ENCODE measurements at regions not wholly inside any gene's neighbourhood (a gene's known extent, or its start where the extent isn't known, plus 50 kb on each side); places are given as distances from the start of the nearest gene placed in this dataset.
A peak's percentile ranks its signal among the peaks of the same experiment; 100 is the strongest.

GRCh38 chrX:54640736-54641135 lies 110.7 kb downstream of the GNL3L start:
- H3K79me2 ChIP-seq (ENCODE audit: control insufficient read depth in 1 of 2, insufficient read depth in 2 of 2, low read length in 2 of 2) = no peaks in the 10 kb centered on the region
- H2AK5ac ChIP-seq (ENCODE audit: low read depth, low read length) = no peak overlapping the region
- no peaks in the 10 kb centered on the region for H3K36me3 ChIP-seq (ENCODE audit: control insufficient read depth in 2 of 4, insufficient read depth in 4 of 4, low read length in 3 of 4)
- no peak overlapping the region for H4K8ac ChIP-seq (ENCODE audit: extremely low read depth, insufficient read depth, low read length)
- no peak overlapping the region for H4K5ac ChIP-seq (ENCODE audit: insufficient read length, low read depth, low read length)
- CTCF ChIA-PET (ENCODE audit: partially characterized antibody) = interaction anchor here (0.6 to 2.3 kb wide), 10 partner anchors 10 to 158 kb away, joined by 3 to 14 read pairs (median 3); no protein-coding TSS in a partner anchor
- H3K4me2 ChIP-seq (ENCODE audit: insufficient read depth in 1 of 2, low read depth in 2 of 2, low read length in 2 of 2) = peak overlapping the region; percentile 35 to 63
- H3K4me1 ChIP-seq (replicated peaks in 1 of 4; ENCODE audit: control insufficient read depth in 3 of 4, insufficient read depth in 4 of 4, low read length in 3 of 4) = peaks cover 0 to 7% (median 3%) of the 10 kb centered on the region in 4 experiments; a peak in 3 of 7 replicates
- H3K18ac ChIP-seq (ENCODE audit: extremely low read depth, low read length) = no peak overlapping the region; the same call in 1 of the 2 replicates
- H2BK12ac ChIP-seq (ENCODE audit: low read depth, low read length) = no peak overlapping the region
- no peak overlapping the region for H2BK120ac ChIP-seq (replicated peaks; ENCODE audit: low read depth, low read length)
- H3K27me3 ChIP-seq (replicated peaks in 1 of 4; ENCODE audit: control insufficient read depth in 3 of 4, extremely low read depth in 1 of 4, insufficient read depth in 3 of 4, low read length in 3 of 4) = no peaks in the 10 kb centered on the region
- H3K4ac ChIP-seq (replicated peaks; ENCODE audit: insufficient read length, low read depth, low read length) = no peak overlapping the region
- no peak for FAIRE-seq
- no peaks in the 10 kb centered on the region for H3K79me1 ChIP-seq (ENCODE audit: low read depth, low read length)
- H3K14ac ChIP-seq (ENCODE audit: insufficient read length) = no peak overlapping the region
- no peaks in the 10 kb centered on the region for H3K9me3 ChIP-seq (ENCODE audit: insufficient read depth in 2 of 2, low read depth in 1 of 2, low read length in 1 of 2)
- no peak overlapping the region; a peak in 1 of 7 replicates for H3K9ac ChIP-seq (replicated peaks in 1 of 4; ENCODE audit: extremely low read depth in 1 of 4, low read depth in 3 of 4, low read length in 3 of 4)
- POLR2A ChIA-PET (ENCODE audit: partially characterized antibody) = no interaction called here
- H4K20me1 ChIP-seq (replicated peaks in 1 of 2; ENCODE audit: control insufficient read depth in 1 of 2, insufficient read depth in 2 of 2, low read length in 2 of 2) = no peaks in the 10 kb centered on the region
- no peak overlapping the region for H3K27ac ChIP-seq (ENCODE audit: low read depth, low read length)
- no peaks in the 10 kb centered on the region for H3K23me2 ChIP-seq (ENCODE audit: low read depth, low read length)
- DNase-seq (ENCODE audit: low read depth in 1 of 2, low spot score in 2 of 2) = no peak
- H3K4me3 ChIP-seq (ENCODE audit: extremely low read depth in 1 of 4, insufficient read depth in 2 of 4, low read depth in 3 of 4, low read length in 4 of 4) = peak overlapping the region in 2 of 4 experiments; percentile 76 to 84; a peak in 1 of 8 replicates
- H2BK5ac ChIP-seq (ENCODE audit: low read depth, low read length) = no peak overlapping the region
- H2AFZ ChIP-seq (ENCODE audit: low read length) = 0 out of 2 replicates have a peak overlapping the region, but pooled peaks have one; percentile 22
- TF ChIP-seq USF2 (IDR thresholded peaks at IDR 0.05; ENCODE audit: low read length) (no peak), ASH2L (IDR thresholded peaks at IDR 0.05; ENCODE audit: low read length) (no peak), PHF8 (conservative IDR thresholded peaks at IDR 0.05; ENCODE audit: low read depth, low read length) (no peak), RXRA (IDR thresholded peaks at IDR 0.05; ENCODE audit: insufficient read depth, low read depth, low read length) (no peak)
- H3K56ac ChIP-seq (replicated peaks; ENCODE audit: insufficient read length, low read depth, low read length) = no peak overlapping the region
- 66% methylated on average over 8 of the region's 8 CpGs; no CpG with 5 or more reads in 1 of the 2 experiments for WGBS, 2 experiments (ENCODE audit: extremely low coverage in 1 of 2, insufficient coverage in 1 of 2, insufficient read length in 1 of 2, insufficient replicate concordance in 2 of 2, low coverage in 1 of 2, low lambda C conversion rate in 2 of 2, missing lambda C conversion rate in 1 of 2)
- H2BK20ac ChIP-seq (ENCODE audit: low read length) = no peak overlapping the region
- no peak overlapping the region for H2BK15ac ChIP-seq (ENCODE audit: low read length)
- no peak overlapping the region for H3K23ac ChIP-seq (ENCODE audit: insufficient read length)
- no peak overlapping the region for H4K91ac ChIP-seq (replicated peaks; ENCODE audit: insufficient read length, low read length)

All from H1 (cell line).